Bronchial epithelial cell (primary cell): ENCODE measurements at regions not wholly inside any gene's neighbourhood (a gene's known extent, or its start where the extent isn't known, plus 50 kb on each side); places are given as distances from the start of the nearest gene placed in this dataset.

Experiments used
- DNase-seq: peaks from one replicate; pipeline ENCODE4 v3.0.0-alpha.2; 2010; ENCODE audit warnings: low read depth
- FAIRE-seq: peaks from 2 replicates; lab custom pipeline; 2011; peaks lifted over from hg19 to GRCh38; lab: Jason Lieb, UNC
- H3K27me3 ChIP-seq: 2 replicates; pipeline ENCODE4 v1.5.1; 2011; ENCODE audit warnings: low read length; ENCODE audit not compliant: control insufficient read depth, insufficient read depth
- H3K36me3 ChIP-seq: 2 replicates; pipeline ENCODE4 v1.5.1; 2011; ENCODE audit warnings: low read length; ENCODE audit not compliant: control insufficient read depth, insufficient read depth
- H3K4me3 ChIP-seq: 2 replicates; pipeline ENCODE4 v1.5.1; 2011; ENCODE audit warnings: mild to moderate bottlenecking, low read depth, low read length, control low read depth
- TF ChIP-seq, protein P1 (sequence below): IDR thresholded peaks from 2 replicates; pipeline ENCODE4 v1.5.1; 2011; ENCODE audit warnings: mild to moderate bottlenecking, moderate library complexity, low read length, control low read depth, inconsistent platforms; ENCODE audit not compliant: insufficient read depth, severe bottlenecking

DNA sequence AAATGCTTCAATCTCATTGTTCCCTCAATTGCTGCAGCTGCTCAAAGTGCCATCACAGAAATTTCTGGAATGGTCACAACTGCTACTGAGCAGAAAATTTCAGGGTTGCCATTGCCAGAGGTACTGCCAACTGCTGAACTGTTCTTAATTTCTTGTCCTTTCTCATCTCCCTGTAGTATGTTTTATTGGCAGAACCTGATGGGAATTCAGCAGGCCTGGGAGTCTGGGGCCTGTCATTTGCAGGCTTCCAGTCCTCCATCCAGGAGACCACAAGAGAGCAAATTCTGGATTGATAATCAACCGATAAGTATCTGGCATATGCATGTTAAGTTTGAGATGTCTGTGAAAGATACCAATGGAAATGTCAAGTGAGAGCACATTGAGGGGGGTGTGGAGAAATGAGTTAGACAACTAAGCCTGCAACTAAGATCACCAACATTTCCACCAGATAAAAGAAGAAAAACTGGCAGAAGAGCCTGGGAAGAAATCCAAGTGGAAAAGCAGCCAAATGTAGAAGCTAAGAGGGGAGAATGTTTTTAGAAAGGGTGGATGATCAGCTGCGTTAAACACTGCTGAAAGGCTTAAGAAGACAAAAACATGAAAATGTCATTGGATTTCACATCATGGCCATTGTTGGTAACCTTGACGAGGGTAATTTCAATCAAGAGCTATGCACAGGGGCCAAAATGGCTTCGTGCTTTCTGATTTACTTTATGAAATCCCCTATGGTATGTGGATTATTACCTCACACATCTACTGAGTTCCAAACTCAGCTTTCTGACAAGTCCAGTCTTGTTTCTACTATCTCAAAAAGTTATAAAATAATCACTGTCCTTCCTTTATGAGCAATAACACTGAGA, 648.1 kb downstream of the PLPP3 start:
- H3K36me3 ChIP-seq, result no peaks in the 10 kb centered on the region
- no peaks in the 10 kb centered on the region for H3K27me3 ChIP-seq
- FAIRE-seq (no peak), DNase-seq (peak; percentile 67)
- H3K4me3 ChIP-seq, result no peak overlapping the region
- TF ChIP-seq, protein P1, sequence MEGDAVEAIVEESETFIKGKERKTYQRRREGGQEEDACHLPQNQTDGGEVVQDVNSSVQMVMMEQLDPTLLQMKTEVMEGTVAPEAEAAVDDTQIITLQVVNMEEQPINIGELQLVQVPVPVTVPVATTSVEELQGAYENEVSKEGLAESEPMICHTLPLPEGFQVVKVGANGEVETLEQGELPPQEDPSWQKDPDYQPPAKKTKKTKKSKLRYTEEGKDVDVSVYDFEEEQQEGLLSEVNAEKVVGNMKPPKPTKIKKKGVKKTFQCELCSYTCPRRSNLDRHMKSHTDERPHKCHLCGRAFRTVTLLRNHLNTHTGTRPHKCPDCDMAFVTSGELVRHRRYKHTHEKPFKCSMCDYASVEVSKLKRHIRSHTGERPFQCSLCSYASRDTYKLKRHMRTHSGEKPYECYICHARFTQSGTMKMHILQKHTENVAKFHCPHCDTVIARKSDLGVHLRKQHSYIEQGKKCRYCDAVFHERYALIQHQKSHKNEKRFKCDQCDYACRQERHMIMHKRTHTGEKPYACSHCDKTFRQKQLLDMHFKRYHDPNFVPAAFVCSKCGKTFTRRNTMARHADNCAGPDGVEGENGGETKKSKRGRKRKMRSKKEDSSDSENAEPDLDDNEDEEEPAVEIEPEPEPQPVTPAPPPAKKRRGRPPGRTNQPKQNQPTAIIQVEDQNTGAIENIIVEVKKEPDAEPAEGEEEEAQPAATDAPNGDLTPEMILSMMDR, result no peak

DNA sequence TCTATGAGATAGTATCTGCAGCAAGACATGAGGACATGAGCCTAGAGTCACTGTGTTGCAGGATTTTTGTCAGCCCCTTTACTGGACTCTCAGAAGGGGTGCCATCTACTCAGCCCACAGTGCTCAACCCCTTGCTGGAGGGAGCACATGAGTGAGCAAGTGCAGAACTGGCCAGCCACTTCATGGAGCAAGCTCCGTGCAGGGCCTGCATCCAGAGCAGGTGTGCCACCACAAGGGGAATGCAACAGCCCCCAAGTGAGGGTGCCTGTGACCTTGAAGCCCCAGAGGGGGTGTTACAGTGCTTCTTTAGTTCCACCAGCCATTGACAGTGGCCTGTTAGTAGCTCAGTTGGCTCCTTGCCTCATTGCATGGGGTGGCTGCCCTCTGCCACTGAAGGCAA, 649.7 kb downstream of the PLPP3 start:
- TF ChIP-seq, protein P1, result no peak
- DNase-seq, result no peak
- no peaks in the 10 kb centered on the region for H3K36me3 ChIP-seq
- H3K4me3 ChIP-seq, result no peak overlapping the region
- no peaks in the 10 kb centered on the region for H3K27me3 ChIP-seq
- no peak for FAIRE-seq

DNA sequence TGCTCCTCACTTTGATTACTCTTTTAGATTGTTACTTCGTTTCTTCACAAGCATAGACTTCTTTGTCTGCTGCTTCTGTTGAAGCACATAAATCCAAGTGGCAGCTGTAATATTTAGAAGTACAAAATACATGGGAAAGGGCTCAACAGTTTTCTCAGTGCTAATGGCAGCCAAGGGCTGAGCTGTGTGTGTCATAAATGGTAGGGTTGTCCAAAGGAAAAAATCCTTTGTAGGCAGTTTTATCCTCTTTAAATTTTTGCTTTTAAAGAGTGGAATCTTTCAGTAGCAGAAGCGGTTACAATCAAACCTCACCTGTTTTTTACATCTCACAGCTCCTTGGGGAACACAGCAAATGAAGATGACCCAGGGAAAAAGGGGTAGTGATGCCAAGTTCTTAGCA, 650.8 kb downstream of the PLPP3 start:
- Histone ChIP-seq H3K4me3 (no peak overlapping the region), H3K27me3 (no peaks in the 10 kb centered on the region), H3K36me3 (no peaks in the 10 kb centered on the region)
- DNase-seq (no peak), FAIRE-seq (no peak)
- TF ChIP-seq, protein P1, result no peak

DNA sequence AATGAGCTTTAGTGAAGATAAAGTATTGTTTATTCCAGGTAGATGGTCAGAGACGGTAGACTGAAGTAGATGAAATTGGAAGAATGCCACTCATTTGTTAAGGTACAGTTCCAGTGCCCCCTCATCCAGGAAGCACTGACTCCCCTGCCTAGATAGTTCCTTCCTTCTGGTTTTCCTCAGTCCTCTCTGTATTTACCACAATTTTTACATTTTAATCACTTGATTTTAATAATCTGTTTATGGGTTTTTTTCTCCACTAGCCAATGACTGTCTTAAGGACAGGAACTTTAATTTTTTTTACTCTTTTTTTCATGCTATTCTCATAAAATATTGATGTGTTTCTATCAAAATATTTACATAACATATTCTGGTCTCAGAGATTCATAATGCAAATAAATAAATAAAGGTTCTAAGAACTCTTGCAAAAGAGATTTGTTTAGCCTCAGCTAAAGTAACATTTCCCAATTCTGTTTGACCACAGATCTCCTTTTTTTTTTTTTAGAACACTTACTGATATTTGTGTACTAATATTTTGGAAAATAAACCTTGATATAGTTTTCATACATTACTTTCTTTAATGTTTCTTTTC, 651.6 kb downstream of the PLPP3 start:
- TF ChIP-seq, protein P1, result no peak
- no peak for DNase-seq
- no peak for FAIRE-seq

DNA sequence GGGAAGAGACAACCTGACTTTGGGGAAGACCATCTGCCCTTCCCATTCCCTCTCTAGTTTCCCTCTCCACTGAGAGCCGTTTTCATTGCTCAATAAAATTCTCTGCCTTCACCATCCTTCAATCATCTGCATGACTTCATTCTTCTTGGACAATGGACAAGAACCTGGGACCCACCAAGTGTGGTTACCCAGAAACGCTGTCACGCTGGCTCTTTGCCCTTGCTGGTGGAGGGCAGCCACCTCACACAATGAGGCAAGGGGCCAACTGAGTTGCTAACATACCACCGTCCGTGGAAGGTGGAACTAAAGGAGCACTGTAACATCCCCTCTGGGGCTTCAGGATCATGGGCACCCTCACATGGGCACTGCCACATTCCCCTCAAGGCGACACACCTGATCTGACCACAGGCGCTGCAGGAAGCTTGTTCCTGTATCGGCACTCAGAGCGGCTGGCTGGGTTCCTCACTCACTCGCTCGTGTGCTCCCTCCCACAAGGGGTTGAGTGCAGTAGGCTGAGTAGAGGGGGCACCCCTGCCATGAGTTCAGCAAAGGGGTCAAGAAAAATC, 652.4 kb downstream of the PLPP3 start:
- FAIRE-seq (peak; percentile 79), DNase-seq (no peak)
- no peaks in the 10 kb centered on the region for H3K27me3 ChIP-seq
- H3K36me3 ChIP-seq, result no peaks in the 10 kb centered on the region
- TF ChIP-seq, protein P1, result no peak
- no peak overlapping the region for H3K4me3 ChIP-seq

More for the DNA sequence above, 651.6 kb downstream of the PLPP3 start:
- Histone ChIP-seq H3K27me3 (no peaks in the 10 kb centered on the region), H3K36me3 (no peaks in the 10 kb centered on the region), H3K4me3 (no peak overlapping the region)
